ENCODE measurements at regions not wholly inside any gene's neighbourhood (a gene's known extent, or its start where the extent isn't known, plus 50 kb on each side); places are given as distances from the start of the nearest gene placed in this dataset.

DNA sequence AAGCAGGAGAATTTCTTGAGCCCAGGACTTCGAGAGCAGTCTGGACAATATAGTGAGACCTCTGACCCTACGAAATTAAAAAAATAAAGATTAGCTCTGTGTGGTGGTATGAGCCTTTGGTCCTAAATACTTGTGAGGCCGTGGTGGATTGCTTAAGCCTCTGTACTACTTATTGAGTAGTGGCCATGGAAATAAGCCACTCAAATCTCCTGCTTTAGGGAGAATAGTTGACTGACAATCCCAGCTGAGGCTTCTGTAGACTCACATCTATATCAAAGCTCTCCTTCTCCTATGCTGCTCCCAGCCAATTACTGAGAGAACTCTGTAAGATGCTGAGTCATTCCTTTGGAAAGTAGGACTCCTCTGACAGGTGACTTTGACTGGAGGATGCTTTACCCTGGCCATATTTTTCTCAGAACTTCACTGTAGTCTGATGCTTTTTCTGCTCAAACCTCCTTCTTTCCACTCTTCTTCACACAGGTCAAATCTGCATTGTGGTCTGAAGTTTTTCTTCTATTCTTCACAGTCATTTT lies 420.2 kb downstream of the SLC6A15 start:
- H3K27me3 ChIP-seq, result no peaks in the 10 kb centered on the region
- no peaks in the 10 kb centered on the region for H3K4me1 ChIP-seq
- 55 to 56% methylated on average over 3 of the region's 3 CpGs for WGBS, 2 donors
- DNase-seq (ENCODE audit: low spot score in 2 of 2), result no peak
- H3K36me3 ChIP-seq, result no peaks in the 10 kb centered on the region
- no peaks in the 10 kb centered on the region for H3K9me3 ChIP-seq
- TF ChIP-seq EP300 (IDR thresholded peaks at IDR 0.05) (no peak), POLR2A (IDR thresholded peaks at IDR 0.05) (no peak)
- TF ChIP-seq, protein P1, sequence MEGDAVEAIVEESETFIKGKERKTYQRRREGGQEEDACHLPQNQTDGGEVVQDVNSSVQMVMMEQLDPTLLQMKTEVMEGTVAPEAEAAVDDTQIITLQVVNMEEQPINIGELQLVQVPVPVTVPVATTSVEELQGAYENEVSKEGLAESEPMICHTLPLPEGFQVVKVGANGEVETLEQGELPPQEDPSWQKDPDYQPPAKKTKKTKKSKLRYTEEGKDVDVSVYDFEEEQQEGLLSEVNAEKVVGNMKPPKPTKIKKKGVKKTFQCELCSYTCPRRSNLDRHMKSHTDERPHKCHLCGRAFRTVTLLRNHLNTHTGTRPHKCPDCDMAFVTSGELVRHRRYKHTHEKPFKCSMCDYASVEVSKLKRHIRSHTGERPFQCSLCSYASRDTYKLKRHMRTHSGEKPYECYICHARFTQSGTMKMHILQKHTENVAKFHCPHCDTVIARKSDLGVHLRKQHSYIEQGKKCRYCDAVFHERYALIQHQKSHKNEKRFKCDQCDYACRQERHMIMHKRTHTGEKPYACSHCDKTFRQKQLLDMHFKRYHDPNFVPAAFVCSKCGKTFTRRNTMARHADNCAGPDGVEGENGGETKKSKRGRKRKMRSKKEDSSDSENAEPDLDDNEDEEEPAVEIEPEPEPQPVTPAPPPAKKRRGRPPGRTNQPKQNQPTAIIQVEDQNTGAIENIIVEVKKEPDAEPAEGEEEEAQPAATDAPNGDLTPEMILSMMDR (IDR thresholded peaks at IDR 0.05), result no peak
- no peak overlapping the region for H3K4me3 ChIP-seq
- H3K27ac ChIP-seq, result no peak overlapping the region

DNA sequence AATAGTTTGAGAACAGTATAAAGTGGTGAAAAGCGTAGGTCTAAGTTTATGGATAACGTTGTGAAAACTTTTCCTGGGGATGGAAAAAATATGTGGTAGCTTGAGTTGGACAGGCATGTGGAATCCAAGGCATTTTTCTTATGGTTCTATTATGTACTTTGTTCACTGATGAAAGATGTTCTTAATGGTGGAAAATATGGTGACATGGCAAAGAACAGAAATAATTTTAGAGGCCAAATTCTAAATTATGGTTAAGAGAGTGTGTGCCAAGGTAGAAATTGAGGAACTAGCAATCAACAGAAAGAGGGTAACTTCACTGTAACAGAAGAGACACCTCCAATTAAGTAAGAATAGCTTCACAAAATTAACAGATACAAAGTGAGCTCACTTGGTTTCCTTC lies 427.8 kb downstream of the SLC6A15 start:
- Histone ChIP-seq H3K27ac (no peak overlapping the region), H3K27me3 (no peaks in the 10 kb centered on the region), H3K36me3 (no peaks in the 10 kb centered on the region), H3K4me3 (no peak overlapping the region), H3K4me1 (no peaks in the 10 kb centered on the region), H3K9me3 (no peaks in the 10 kb centered on the region)
- TF ChIP-seq EP300 (IDR thresholded peaks at IDR 0.05) (no peak), POLR2A (IDR thresholded peaks at IDR 0.05) (no peak)
- TF ChIP-seq, protein P1 (IDR thresholded peaks at IDR 0.05), result no peak
- DNase-seq (ENCODE audit: low spot score in 2 of 2), result no peak
- WGBS, 2 donors, result 69 to 85% methylated on average over 2 of the region's 2 CpGs

DNA sequence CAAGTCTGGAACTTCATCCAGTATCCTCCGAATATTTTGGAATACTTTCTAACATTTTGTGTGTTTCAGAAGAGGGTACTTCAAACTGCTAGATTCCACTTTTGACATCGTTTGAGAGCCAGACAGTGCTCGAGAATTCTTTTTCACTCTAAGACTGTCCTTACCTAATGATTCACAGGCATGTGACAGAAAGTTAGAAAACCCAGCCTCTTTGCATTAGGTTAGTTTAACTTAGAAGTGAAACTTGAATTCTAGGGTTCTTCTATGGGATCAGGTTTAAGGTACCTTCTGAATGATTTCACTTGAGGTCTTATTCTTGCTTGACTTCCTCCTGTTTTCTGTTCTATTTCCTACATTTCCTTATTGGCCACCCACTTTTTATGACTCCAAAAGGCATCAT lies 431.8 kb downstream of the SLC6A15 start:
- no peak for DNase-seq (ENCODE audit: low spot score in 2 of 2)
- no peak overlapping the region for H3K4me3 ChIP-seq
- H3K27me3 ChIP-seq, result no peaks in the 10 kb centered on the region
- H3K9me3 ChIP-seq, result no peaks in the 10 kb centered on the region
- no peak overlapping the region for H3K27ac ChIP-seq
- H3K4me1 ChIP-seq, result no peaks in the 10 kb centered on the region
- no peak for TF ChIP-seq POLR2A (IDR thresholded peaks at IDR 0.05)
- TF ChIP-seq, protein P1 (IDR thresholded peaks at IDR 0.05), result no peak
- TF ChIP-seq EP300 (IDR thresholded peaks at IDR 0.05), result no peak
- WGBS, 2 donors, result 83 to 96% methylated on average over 3 of the region's 3 CpGs
- H3K36me3 ChIP-seq, result no peaks in the 10 kb centered on the region

DNA sequence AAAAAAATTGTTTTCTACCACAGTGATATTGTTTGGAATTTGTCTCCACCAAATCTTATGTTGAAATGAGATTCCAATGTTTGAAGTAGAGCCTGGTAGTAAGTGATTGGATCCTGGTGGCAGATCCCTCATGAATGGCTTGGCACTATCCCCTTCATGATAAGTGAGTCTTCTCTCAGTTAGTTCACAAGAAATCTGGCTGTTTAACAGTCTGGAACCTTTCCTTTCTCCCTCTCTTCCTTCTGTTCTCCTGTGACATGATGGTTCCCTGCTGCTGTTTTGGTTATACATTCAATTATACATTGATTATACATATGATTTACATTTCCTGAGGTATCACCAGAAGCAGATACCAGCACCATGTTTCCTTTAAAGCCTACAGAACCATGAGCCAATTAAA lies 442.2 kb downstream of the SLC6A15 start:
- no peaks in the 10 kb centered on the region for H3K9me3 ChIP-seq
- H3K27ac ChIP-seq, result no peak overlapping the region
- H3K4me1 ChIP-seq, result no peaks in the 10 kb centered on the region
- no peaks in the 10 kb centered on the region for H3K36me3 ChIP-seq
- no peak for DNase-seq (ENCODE audit: low spot score in 2 of 2)
- H3K4me3 ChIP-seq, result no peak overlapping the region
- no peak for TF ChIP-seq EP300 (IDR thresholded peaks at IDR 0.05)
- no peak for TF ChIP-seq POLR2A (IDR thresholded peaks at IDR 0.05)
- TF ChIP-seq, protein P1 (IDR thresholded peaks at IDR 0.05), result no peak
- H3K27me3 ChIP-seq, result no peaks in the 10 kb centered on the region

DNA sequence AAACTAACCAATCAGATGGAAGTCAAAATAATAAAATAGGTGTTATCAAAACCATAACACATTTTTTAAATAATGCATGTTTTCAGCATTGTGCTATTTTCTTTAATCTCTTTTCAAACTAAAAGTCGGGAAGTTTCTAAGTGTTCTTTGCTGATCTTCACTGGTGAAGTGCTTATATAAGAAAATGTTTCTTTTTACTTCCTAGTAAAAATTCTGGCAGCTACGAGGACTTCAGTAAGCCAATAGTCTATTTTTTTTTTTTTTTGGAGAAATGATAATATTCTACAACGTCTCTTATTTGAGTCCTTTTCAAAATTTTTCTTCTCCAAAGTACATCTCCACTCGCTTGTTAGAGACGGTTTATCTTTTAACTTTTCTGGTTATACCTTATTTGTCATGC lies 448.0 kb downstream of the SLC6A15 start:
- Histone ChIP-seq H3K36me3 (no peaks in the 10 kb centered on the region), H3K9me3 (no peaks in the 10 kb centered on the region), H3K4me1 (no peaks in the 10 kb centered on the region), H3K4me3 (no peak overlapping the region), H3K27ac (no peak overlapping the region), H3K27me3 (no peaks in the 10 kb centered on the region)
- DNase-seq (ENCODE audit: low spot score in 2 of 2), result no peak
- 54 to 64% methylated on average over 5 of the region's 5 CpGs for WGBS, 2 donors
- no peak for TF ChIP-seq POLR2A (IDR thresholded peaks at IDR 0.05)
- no peak for TF ChIP-seq EP300 (IDR thresholded peaks at IDR 0.05)
- TF ChIP-seq, protein P1 (IDR thresholded peaks at IDR 0.05), result no peak
